Right lobe of liver (tissue), 4 donors: ENCODE measurements at regions not wholly inside any gene's neighbourhood (a gene's known extent, or its start where the extent isn't known, plus 50 kb on each side); places are given as distances from the start of the nearest gene placed in this dataset.

Experiments
- POLR2A ChIP-seq: fragments of 450-650 bp; IDR thresholded peaks from one replicate; pipeline ENCODE4 v1.6.1; 2017; ENCODE audit warnings: antibody characterized with exemption, mild to moderate bottlenecking
- TF ChIP-seq, protein P1 (sequence below), 4 donors: fragments of 200-600 bp in 3 of 4; fragments of 450-650 bp in 1 of 4; IDR thresholded peaks; one replicate each; pipeline versions ENCODE4 v1.5.1 to v1.8.0; 2016 to 2022; ENCODE audit warnings: antibody characterized with exemption in 4 of 4, mild to moderate bottlenecking in 2 of 4
- donor health status: DM: no; HTN: no; CAD: no.
- donor health status: DM: no; HTN: no; CAD: no.
- donor health status: DM: no; HTN: yes; CAD: no.

DNA sequence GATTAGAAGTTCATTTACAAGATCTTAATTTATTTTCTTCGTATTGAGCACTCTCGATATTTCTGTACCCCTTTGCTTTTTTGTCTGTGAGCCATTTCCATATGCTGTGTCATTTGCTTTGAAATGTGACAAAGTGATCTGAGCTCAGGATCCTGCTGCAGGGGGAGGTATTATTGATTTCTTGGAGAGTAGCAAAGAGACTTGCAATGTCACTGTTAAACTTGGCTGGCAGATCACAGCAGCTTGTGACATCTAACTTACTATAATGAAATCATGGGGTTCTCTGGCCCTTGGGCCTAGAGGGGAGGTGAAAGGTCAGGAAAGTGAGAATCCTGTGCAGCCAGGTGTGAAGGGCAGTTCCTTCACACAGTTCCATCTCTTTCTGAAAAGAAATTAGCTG lies 923.4 kb downstream of the REEP3 start:
- TF ChIP-seq, protein P1, sequence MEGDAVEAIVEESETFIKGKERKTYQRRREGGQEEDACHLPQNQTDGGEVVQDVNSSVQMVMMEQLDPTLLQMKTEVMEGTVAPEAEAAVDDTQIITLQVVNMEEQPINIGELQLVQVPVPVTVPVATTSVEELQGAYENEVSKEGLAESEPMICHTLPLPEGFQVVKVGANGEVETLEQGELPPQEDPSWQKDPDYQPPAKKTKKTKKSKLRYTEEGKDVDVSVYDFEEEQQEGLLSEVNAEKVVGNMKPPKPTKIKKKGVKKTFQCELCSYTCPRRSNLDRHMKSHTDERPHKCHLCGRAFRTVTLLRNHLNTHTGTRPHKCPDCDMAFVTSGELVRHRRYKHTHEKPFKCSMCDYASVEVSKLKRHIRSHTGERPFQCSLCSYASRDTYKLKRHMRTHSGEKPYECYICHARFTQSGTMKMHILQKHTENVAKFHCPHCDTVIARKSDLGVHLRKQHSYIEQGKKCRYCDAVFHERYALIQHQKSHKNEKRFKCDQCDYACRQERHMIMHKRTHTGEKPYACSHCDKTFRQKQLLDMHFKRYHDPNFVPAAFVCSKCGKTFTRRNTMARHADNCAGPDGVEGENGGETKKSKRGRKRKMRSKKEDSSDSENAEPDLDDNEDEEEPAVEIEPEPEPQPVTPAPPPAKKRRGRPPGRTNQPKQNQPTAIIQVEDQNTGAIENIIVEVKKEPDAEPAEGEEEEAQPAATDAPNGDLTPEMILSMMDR (IDR thresholded peaks at IDR 0.05) = no peak
- TF ChIP-seq POLR2A = no peak
